MV-4-11 (cell line): ENCODE measurements at regions not wholly inside any gene's neighbourhood (a gene's known extent, or its start where the extent isn't known, plus 50 kb on each side); places are given as distances from the start of the nearest gene placed in this dataset.
A peak's percentile ranks its signal among the peaks of the same experiment; 100 is the strongest.

Experiments
- DNase-seq: peaks from one replicate; lab custom pipeline; 2025; lab: John Stamatoyannopoulos, UW

DNA sequence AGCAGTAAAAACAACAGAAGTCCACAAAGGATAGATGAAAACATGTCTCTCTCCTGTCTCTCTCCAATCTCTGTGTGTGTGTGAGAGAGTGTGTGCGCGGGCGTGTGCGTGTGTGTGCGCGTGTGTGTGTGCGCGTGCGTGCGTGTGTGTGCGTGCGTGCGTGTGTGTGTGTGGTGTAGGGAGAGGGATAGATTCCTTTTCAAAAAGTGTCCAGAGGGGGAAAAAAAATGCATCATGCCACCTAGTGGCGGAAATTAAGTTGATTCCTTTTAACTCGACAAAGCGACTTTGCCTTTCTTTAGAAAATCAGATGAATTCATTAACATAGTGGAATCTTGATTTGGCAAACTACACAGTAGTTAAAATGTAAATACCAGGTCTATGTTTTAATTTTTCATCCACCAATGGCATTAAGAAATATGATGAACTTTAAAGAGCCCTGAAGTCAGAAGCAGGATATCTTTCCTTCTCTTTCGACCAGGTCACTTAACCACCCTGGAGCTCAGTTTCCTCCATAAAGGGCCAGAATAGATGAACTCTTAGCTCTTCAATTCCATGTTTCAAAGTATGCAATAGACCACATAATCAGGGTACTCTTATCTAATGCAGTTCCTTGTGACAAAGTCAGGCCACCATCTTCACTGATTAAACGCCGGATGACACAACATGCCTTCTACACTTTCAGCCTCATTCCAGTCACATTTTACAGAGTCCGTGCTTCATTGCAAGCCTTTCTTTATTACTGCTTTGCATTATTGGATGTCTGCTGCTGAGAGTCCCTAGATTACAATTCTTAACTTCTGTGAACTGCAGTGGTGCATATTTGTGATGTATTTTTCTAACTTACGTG, 162.8 kb downstream of the FBXO8 start:
- peak; percentile 63 for DNase-seq

DNA sequence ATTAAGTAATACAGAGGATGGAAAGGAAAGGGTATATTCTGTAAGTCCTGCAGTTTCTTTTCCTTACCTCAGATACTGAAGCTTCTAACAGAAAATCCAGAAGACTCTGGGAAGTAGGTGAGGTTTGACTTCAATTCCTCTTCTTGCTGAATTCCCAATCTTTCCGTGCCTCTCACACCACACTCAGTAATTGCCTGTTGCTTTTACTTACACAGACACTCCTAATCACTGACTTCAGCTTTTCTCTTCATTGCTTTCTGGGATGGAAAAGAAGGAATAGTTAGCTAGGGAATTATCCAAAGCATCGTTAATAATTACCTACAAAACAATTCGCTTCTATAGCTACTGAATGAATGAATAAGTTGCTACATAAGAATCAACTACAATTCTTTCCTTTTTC, 163.6 kb downstream of the FBXO8 start:
- DNase-seq = no peak

DNA sequence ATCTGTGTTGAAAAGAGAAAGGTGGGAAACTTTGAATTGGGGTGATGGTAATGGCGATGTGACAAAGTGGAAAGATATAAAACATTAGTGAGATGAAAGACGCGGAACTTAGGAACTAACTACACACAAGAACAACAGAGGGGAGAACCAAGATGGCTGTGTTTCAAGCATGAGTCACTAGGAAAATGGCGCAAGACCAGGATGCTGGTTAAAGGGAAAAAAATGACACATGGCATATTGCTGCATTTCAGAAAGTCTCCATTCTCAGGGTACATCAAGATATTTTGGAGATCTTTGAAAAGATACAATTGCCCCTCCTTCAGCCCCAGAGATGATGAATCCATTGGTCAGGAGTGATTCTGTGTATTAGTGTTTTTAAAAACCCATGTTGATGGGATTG, 164.4 kb downstream of the FBXO8 start:
- DNase-seq = peak; percentile 68

GRCh38 chr4:174118171-174118570, 165.3 kb downstream of the FBXO8 start:
- no peak for DNase-seq

- no peak for DNase-seq
Observed at GRCh38 chr4:174117445-174117844, 166.0 kb downstream of the FBXO8 start.

GRCh38 chr4:174116021-174116420, 167.4 kb downstream of the FBXO8 start:
- DNase-seq = no peak

- no peak for DNase-seq
Observed at GRCh38 chr4:174111422-174111821, 172.0 kb downstream of the FBXO8 start.

DNA sequence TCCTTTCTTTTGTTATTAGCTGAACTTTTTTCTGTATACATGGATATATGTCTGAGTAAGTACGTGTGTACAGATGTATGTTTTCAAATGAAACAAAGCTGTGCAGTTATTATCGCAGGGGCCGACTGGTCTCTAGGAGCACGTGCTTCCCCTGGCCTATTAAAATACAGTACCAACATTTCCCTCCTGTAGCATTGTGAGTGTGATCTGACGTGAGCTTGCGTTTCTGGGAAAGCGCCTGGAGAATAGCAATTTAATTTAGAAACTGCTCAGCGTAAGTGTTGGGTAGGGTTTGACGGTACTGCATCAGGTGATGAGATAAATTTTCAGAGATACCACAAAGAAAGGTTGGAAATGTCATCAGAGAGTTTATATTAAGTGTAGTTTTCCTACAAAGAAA, 173.3 kb downstream of the FBXO8 start:
- no peak for DNase-seq

DNA sequence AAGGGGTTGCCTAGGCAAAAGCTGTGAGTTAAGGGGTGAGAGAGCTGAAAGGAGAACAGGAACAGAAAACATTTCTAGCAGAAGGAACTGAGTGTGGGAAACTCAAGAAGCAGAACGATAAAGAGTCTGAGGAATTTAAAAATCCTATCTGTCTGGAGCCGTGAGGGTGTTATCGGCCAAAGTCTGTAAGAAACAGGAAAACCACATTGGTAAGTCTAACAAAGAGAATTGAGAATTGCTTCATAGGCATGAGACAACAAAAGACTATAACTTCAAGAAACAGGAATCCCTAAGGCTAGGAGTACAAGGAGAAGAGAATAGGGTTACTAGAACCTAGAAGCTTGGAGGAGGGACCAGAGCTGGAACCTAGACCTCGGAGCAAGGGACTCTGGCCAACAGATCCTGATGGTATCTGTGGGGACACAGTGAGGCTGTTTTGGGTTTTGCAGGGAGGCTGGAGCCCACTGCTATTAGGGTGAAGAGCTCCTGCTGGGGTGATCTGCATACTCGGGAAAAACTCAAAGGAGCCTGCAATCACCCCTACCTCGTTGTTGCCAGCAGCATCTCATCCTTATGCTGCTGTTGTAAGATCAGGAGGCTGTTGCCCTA, 175.6 kb downstream of the FBXO8 start:
- peak; percentile 94 for DNase-seq

DNA sequence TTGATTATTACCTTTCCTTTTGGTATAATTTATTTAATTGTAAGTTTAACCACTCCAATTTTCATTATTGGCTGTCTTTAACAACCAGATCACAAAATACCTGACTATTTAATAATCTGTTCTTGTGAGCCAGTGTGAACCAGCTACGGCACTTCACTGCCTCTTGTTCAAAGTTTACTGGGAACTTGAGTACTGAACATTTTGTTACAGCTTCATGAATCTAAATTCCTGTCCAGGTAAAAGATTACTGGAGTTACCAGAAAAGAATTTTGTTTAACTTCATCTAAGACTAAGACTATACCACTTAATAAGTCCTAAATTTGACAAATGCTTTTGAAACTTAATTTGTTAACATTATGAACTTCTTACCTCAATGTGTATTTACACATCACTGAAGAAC, 178.3 kb downstream of the FBXO8 start:
- DNase-seq = no peak

- no peak for DNase-seq
Observed at GRCh38 chr4:174100910-174101309, 182.6 kb downstream of the FBXO8 start.

DNA sequence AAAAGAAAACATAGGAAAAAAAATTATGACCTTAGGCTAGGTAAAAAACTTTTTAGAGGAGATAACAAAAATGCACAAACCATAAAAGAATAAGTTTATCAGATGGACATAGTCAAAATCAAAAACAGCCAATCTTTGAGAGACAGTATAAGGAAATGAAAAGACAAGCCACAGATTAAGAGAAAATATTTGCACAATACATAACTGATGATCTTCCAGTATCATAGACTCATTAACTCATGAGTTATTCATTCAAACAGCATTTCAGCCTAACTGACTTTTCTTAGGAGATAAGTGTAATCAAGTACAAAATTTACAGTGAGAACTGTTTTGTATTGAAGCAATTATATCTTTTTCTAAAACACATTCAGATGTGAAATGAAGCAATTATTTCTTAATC, 183.8 kb downstream of the FBXO8 start:
- DNase-seq = no peak

- DNase-seq = no peak
Observed at GRCh38 chr4:174096999-174097398, 186.5 kb downstream of the FBXO8 start.

DNA sequence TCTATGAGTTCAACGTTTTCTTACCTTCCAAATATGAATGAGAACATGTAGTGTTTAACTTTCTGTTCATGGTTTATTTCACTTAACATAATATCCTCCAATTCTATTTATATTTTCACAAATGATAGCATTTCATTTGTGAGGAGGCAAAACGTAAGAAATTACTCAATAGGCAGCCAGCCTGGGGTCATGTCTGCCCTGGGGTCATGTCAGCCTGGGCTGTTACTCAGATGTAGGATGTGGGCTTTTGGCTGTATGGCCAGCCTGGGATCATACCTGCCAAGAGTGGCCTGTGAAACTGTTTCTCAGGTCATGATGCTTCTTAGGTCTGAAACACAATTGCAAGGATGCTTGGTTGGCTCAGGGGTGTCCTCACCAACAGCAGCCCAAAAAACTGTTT, 187.0 kb downstream of the FBXO8 start:
- no peak for DNase-seq

DNA sequence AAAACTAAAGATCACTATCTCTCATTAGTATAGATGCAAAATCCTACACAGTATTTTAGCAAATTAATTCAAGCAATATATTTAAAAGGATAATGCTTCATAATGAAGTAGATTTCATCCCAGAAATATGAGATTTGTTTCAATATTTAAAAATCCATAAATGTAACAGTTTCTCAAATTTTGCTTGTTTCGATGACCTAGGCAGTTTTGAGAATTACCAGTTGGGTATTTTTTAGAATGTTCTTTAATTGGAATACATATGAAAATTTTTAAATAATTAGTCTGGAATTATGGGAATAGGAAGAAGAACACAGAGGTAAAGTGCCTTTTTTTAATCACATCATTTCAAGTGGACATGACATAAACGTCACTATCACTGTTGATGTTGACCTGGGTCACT, 192.3 kb downstream of the FBXO8 start:
- no peak for DNase-seq

DNA sequence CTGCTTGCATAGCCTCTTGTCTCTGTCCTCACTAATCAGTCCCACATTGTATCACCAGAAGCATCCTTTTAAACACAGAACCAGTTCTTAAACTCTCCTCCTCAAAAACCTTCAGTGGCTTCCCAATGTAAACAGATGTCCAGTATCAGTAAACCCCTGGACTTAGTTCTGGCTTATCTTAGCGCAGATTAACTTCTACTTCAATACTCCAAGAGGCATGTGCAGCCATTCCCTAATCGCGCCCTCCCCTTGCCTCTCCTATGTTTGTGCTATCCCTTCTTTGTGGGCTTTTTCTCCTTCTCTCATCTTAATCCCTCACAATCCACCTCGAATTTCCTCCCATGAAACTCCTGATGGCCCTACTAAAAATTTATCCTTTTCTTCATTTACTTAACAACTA, 193.8 kb downstream of the FBXO8 start:
- no peak for DNase-seq

DNA sequence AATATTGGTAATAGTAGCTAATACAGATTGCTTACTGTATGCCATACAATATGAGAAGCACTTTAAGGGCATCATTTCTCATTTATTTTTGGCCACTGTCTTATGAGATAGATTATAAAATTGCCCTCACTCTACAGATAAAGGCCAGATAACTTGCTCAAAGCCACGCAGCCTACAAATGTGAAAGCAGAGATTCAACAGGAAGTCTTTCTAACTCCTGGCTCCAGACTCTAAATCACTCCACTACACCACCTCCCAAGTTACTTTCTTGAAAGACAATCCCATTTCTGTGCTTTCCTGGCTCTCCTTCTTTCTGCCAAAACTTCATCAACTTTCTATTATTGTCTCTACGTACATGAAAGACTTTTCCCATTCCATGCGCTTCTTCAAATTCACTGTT, 194.7 kb downstream of the FBXO8 start:
- no peak for DNase-seq

- no peak for DNase-seq
Observed at GRCh38 chr4:174086829-174087799, 196.4 kb downstream of the FBXO8 start.

- no peak for DNase-seq
Observed at GRCh38 chr4:174084981-174085380, 198.5 kb downstream of the FBXO8 start.

- no peak for DNase-seq
Observed at GRCh38 chr4:174084542-174084941, 198.9 kb downstream of the FBXO8 start.

GRCh38 chr4:174080361-174080760, 203.1 kb downstream of the FBXO8 start:
- DNase-seq = no peak

- DNase-seq = no peak
Observed at GRCh38 chr4:174071595-174071994, 211.9 kb downstream of the FBXO8 start.
